ENCODE measurements at regions not wholly inside any gene's neighbourhood (a gene's known extent, or its start where the extent isn't known, plus 50 kb on each side); places are given as distances from the start of the nearest gene placed in this dataset.

DNA sequence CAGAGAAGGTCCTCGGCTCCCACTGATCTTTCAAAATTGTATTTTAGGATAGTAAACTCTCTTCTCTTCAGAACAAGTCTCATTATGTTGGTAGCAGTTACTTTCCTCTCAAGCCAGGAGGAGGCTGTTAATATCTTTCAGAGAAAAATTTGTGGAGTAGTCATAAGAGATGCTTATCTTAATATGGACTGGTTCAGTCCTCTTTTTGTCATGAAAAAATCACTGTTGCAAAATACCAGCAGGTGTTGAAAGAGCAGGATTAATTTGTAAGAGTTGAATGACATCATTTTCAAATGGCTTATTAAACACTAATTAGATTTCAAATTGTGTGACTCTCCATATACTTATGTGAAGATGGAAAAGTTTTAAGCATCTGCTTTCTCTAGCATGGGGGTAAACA, 662.5 kb downstream of the POM121L12 start:
- DNase-seq (ENCODE audit: low read depth in 4 of 4, low spot score in 3 of 4), result no peak

DNA sequence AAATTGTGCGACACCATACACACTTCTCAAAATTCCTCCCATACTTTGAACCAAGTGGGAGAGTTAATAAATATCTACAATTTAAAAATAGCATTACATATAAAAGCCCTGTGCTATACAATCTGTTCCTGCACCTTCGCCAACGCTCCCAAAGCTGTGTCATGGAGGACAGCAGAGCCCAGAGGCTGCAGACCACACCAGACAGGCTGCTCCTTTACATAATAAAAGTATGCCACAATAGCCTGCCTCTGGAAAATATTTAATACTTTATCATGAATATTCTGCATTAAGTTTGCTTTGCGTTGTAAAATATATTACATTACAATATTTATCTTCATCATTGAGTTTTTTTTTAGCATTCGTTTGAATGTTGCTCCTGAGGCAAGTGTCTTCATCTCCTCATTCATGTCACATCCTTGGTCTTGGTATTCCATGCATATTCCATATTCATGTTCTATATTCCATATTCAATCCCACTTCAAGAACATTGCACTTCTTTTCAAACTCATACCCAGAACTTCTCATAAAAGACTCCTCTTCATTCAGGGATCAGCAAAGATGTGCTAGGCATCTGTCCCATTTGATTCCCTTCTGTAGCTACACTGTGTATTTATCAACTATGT, 663.9 kb downstream of the POM121L12 start:
- no peak for DNase-seq (ENCODE audit: low read depth in 4 of 4, low spot score in 3 of 4)

- no peak for DNase-seq (ENCODE audit: low read depth in 4 of 4, low spot score in 3 of 4)
Measured at GRCh38 chr7:53719122-53719521, 683.7 kb downstream of the POM121L12 start.

DNA sequence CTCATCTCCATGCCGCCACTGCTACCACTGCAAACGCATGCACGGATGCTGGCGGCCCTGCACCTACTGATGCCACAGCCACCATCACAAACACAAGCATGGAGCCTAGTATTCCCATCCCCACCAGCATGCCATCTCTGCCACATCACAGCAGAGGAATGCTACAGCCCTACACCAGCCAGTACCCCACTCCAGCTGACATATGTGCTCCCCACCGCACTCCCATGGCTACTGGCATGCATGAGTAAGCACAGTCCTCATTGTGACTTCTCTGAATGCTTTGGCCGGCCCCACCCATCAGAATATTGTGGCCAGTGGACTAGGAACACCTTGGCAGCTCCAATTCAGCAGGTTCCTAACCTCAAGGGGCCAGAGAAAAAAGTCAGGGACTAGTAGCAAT, 705.5 kb downstream of the POM121L12 start:
- no peak for DNase-seq (ENCODE audit: low read depth in 4 of 4, low spot score in 3 of 4)

DNA sequence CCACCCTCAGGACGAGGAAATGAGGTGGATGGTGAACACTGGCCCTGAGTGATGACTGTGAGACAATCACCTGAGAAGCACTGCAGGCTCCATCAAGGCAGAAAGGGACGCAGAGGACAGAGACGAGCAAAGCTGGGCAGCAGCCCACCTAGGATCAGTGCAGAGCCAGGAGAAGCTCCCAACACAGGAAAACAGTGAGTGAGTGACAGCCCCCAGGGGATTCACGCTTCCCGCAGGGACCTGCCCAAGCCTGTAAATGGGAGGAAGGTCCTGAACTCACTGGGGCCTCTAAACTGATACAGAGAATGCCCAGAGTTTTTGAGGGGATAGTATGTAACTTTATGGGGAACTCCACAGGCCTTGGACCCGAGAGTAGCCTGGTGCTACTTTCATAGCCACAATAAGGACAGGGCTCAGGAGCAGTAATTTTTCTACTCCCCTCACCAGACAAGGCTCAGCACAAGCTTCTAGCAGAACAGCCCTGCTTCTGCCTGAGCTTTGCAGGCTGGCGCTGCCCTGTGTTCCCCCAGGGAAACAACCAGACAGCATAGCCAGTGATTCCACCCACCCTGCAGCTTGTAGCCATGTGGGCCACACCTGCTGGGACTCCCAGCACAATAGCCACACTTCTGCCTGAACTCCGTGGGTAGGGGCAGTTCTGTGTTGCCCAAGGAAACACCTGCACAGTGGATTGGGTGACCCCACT, 708.4 kb downstream of the POM121L12 start:
- no peak for DNase-seq (ENCODE audit: low read depth in 4 of 4, low spot score in 3 of 4)

GRCh38 chr7:53744403-53744760, 708.9 kb downstream of the POM121L12 start:
- DNase-seq (ENCODE audit: low read depth in 4 of 4, low spot score in 3 of 4), result no peak

GRCh38 chr7:53756946-53757345, 721.5 kb downstream of the POM121L12 start:
- DNase-seq (ENCODE audit: low read depth in 4 of 4, low spot score in 3 of 4), result no peak

DNA sequence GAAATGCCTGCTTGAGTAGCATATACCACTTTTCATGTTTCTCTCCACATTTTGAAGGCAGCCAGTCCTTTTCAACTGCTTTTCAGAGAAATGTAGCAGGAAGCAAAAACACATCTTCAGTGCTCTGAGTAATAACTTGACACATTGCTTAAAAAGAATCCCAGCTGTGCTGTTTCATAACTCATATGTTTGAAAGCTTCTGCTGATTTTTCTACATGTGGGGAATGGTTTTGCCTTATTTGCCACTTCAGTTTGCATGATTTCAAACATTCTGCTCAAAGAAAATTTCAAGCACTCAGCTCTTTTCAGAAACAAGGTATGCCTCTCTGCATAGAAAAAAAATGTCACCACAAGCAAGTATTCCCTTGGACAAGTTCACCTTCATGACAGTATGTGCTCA, 732.8 kb downstream of the POM121L12 start:
- no peak for DNase-seq (ENCODE audit: low read depth in 4 of 4, low spot score in 3 of 4)

- DNase-seq (ENCODE audit: low read depth in 4 of 4, low spot score in 3 of 4), result no peak
Measured at GRCh38 chr7:53771701-53772100, 736.3 kb downstream of the POM121L12 start.

DNA sequence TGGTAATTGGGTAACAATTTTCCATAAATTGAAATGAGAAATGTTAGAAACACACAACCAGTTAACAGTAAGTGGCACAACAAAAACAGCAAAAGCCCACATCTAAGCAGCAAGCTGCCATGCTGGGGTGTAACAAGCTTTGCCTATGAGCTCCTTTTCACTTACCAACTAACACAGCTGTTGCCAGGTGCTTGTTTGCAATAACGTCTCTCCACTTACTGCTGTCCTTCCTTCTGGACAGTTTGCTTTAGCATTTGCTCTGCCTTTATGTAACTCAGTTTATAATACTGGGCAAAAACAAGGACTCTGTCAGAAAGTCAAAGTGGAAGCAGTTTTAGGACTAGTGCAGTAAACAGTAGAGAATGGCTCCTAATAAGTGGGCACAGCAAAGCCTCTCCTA, 740.9 kb downstream of the POM121L12 start:
- DNase-seq (ENCODE audit: low read depth in 4 of 4, low spot score in 3 of 4), result no peak

GRCh38 chr7:53789741-53790140, 752.4 kb upstream of the VSTM2A start:
- no peak for DNase-seq (ENCODE audit: low read depth in 4 of 4, low spot score in 3 of 4)

DNA sequence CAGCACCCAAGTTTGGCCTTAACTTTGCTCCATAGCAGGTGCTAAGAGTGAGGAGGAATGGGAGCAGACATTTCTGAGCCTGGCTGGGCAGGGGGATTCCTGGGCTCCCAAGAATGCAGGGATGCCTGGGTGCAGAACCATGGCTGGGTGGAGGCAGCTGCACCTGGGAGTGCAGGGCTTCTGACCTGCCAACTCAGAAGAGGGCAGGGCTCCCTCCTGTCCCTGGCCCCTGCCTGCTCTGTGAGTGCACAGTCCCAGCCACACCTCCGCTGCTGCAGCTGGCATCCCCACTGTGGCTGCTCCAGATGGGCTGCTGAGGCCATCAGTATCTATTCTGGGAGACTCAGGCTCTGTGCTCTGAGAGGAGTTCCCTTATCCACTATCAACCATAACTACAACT, 747.4 kb upstream of the VSTM2A start:
- DNase-seq (ENCODE audit: low read depth in 4 of 4, low spot score in 3 of 4), result no peak

DNA sequence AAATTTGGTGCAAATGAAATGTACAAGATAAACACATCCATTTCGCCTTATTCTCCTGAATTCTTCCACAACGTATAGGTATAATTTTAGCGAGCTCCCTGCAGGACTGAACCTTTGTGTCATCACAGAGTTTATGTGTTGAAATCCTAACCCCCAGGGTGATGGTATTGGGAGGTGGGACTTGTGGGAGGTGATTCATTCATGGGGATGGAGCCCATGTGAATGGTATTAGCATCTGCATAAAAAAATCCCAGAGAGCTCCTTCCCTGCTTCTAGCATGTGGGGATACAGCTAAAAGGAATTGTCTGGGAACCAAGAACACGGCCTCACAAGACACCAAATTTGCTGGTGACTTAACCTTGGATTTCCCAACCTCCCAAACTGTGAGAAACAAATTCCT, 741.4 kb upstream of the VSTM2A start:
- DNase-seq (ENCODE audit: low read depth in 4 of 4, low spot score in 3 of 4), result no peak

DNA sequence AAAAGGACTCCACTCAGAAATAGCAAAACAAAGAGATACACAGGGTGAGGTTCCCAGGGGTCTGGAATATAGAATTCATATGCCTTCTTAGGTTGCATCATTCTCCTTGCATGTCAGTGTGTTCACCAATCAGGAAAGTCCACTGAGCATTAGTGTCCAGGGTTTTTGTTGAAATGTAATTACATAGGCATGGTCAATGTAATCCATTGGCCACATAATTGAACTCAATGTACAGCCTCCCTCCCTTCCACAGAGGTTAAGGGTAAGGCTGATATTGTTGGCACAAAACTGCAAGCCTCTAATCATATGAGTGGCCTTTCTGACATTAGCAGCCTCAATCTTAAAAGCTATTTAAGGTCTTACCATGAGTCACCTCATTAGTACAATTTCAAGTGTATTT, 736.1 kb upstream of the VSTM2A start:
- no peak for DNase-seq (ENCODE audit: low read depth in 4 of 4, low spot score in 3 of 4)

GRCh38 chr7:53811555-53812079, 730.6 kb upstream of the VSTM2A start:
- no peak for DNase-seq (ENCODE audit: low read depth in 4 of 4, low spot score in 3 of 4)

DNA sequence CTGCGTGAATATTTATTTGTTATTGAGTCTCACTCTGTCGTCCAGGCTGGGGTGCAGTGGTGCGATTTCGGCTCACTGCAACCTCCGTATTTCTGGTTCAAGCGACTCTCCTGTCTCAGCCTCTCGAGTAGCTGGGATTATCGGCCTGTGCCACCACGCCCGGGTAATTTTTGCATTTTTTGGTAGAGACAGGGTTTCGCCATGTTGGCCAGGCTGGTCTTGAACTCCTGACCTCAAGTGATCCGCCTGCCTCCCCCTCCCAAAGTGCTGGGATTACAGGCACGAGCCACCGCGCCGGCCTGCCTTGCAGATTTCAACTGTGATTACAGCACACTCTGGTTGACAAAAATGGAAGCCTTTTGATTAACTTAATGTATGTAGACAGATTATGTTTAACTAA, 730.0 kb upstream of the VSTM2A start:
- DNase-seq (ENCODE audit: low read depth in 4 of 4, low spot score in 3 of 4), result no peak

DNA sequence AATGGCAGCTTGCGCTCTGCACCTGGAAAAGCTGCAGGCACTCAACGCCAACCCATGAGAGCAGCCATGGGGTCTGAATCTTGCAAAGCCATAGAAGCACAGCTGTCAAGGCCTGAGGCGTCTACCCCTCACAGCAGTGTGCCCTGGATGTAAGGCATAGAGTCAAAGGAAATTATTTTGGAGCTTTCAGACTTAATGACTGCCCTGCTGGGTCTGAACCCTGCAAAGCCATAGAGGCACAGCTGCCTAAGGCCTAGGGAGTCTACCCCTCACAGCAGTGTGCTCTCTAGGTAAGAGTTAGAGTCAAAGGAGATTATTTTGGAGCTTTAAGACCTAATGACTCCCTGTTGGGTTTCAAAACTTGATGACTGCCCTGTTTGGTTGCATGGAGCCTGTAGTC, 706.9 kb upstream of the VSTM2A start:
- no peak for DNase-seq (ENCODE audit: low read depth in 4 of 4, low spot score in 3 of 4)

DNA sequence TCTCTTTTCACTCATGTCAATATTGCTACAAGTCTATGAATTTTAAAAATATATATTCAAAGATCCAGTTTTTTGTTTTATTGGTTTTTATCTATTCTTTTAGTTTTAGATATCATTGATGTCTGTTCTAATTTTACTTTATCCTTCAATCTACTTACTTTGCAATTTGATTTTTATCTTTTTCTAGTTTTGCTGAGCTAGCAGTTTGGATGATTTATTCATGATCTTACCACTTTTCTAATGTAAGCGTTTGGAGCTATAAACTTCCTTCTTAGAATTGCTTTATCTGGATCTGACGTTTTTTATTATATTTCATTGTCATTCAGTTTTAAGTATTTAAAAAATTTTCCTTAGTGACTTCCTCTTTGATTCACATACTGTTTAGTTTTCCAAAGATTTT, 664.5 kb upstream of the VSTM2A start:
- DNase-seq (ENCODE audit: low read depth in 4 of 4, low spot score in 3 of 4), result no peak

- no peak for DNase-seq (ENCODE audit: low read depth in 4 of 4, low spot score in 3 of 4)
Measured at GRCh38 chr7:53900856-53901528, 641.2 kb upstream of the VSTM2A start.

DNA sequence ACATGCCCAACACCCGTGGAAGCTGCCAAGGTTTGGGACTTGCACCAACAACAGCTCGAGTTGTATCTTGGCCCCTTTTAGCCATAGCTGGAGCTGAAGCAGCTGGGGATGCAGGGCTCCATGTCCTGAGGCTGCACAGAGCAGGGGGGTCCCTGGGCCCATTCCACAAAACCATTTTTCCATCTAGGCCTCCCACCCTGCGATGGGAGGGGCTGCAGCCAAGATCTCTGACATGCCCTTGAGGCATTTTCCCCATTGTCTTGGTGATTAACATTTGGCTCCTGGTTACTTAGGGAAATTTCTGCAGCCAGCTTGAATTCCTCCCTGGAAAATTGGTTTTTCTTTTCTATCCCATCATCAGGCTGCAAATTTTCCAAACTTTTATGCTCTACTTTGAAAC, 637.8 kb upstream of the VSTM2A start:
- no peak for DNase-seq (ENCODE audit: low read depth in 4 of 4, low spot score in 3 of 4)

DNA sequence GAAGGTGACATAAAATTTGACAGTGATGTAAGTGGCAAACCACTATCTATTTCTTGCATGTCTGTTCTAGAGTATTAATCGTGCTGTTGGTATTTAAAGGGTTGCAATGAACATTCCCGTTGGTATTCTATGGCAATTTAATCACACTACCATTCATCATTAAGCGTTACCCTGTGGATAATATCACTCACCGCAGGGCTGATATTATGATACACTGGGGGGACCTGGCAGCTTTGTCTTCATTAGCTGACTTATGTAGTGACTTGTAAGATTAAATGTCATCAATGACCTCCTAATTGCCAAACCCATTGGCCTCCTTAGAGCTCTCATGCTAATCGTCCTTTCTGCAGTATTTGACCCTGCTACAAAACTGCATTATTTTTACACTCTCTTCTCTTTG, 624.5 kb upstream of the VSTM2A start:
- no peak for DNase-seq (ENCODE audit: low read depth in 4 of 4, low spot score in 3 of 4)

GRCh38 chr7:53920011-53920410, 622.2 kb upstream of the VSTM2A start:
- no peak for DNase-seq (ENCODE audit: low read depth in 4 of 4, low spot score in 3 of 4)
